M059J (cell line): ENCODE measurements at regions not wholly inside any gene's neighbourhood (a gene's known extent, or its start where the extent isn't known, plus 50 kb on each side); places are given as distances from the start of the nearest gene placed in this dataset.
A peak's percentile ranks its signal among the peaks of the same experiment; 100 is the strongest.
"Not testable (repeated sequence)": the region's sequence is repeated elsewhere in the genome, so short reads cannot be mapped to it uniquely, and the experiment has no call there.

Source experiments
- DNase-seq: peaks from one replicate; pipeline ENCODE4 v3.0.0-alpha.2; 2012; ENCODE audit warnings: low read depth

GRCh38 chr2:173720306-173720705 is 244.9 kb downstream of the SP3 start:
- no peak for DNase-seq

- DNase-seq: no peak
These were observed 230.4 kb downstream of the SP3 start for GRCh38 chr2:173734797-173735196.

- DNase-seq: not testable (repeated sequence)
These were observed 227.1 kb downstream of the SP3 start for GRCh38 chr2:173737954-173738575.

- DNase-seq: no peak
These were observed 226.2 kb downstream of the SP3 start for GRCh38 chr2:173739006-173739405.

GRCh38 chr2:173740639-173741038 is 224.5 kb downstream of the SP3 start:
- no peak for DNase-seq

GRCh38 chr2:173741759-173742158 is 223.4 kb downstream of the SP3 start:
- DNase-seq: peak; percentile 47

- no peak for DNase-seq
These were observed 218.1 kb downstream of the SP3 start for GRCh38 chr2:173747035-173747434.

GRCh38 chr2:173749315-173749714 is 215.9 kb downstream of the SP3 start:
- peak; percentile 40 for DNase-seq

GRCh38 chr2:173750353-173750801 is 214.8 kb downstream of the SP3 start:
- DNase-seq: peak; percentile 14

- DNase-seq: no peak
These were observed 214.3 kb downstream of the SP3 start for GRCh38 chr2:173750831-173751230.

GRCh38 chr2:173751245-173751975 is 213.8 kb downstream of the SP3 start:
- no peak for DNase-seq

- peak; percentile 18 for DNase-seq
These were observed 213.0 kb downstream of the SP3 start for GRCh38 chr2:173752152-173752551.

GRCh38 chr2:173753441-173753840 is 211.7 kb downstream of the SP3 start:
- no peak for DNase-seq

- DNase-seq: no peak
These were observed 211.0 kb downstream of the SP3 start for GRCh38 chr2:173754165-173754564.

- no peak for DNase-seq
These were observed 210.3 kb downstream of the SP3 start for GRCh38 chr2:173754837-173755236.

GRCh38 chr2:173755798-173756197 is 209.4 kb downstream of the SP3 start:
- DNase-seq: no peak

GRCh38 chr2:173759959-173760358 is 205.2 kb downstream of the SP3 start:
- no peak for DNase-seq

GRCh38 chr2:173760553-173760952 is 204.6 kb downstream of the SP3 start:
- peak; percentile 3 for DNase-seq

- DNase-seq: no peak
These were observed 203.5 kb downstream of the SP3 start for GRCh38 chr2:173761603-173762119.

- no peak for DNase-seq
These were observed 203.0 kb downstream of the SP3 start for GRCh38 chr2:173762221-173762620.

GRCh38 chr2:173762864-173763263 is 202.3 kb downstream of the SP3 start:
- no peak for DNase-seq

- no peak for DNase-seq
These were observed 201.5 kb downstream of the SP3 start for GRCh38 chr2:173763641-173764040.

GRCh38 chr2:173764094-173764493 is 201.1 kb downstream of the SP3 start:
- no peak for DNase-seq
